HCT116 (cell line): ENCODE measurements at regions not wholly inside any gene's neighbourhood (a gene's known extent, or its start where the extent isn't known, plus 50 kb on each side); places are given as distances from the start of the nearest gene placed in this dataset.

Experiments used
- ATAC-seq: fragments of 200-7000 bp; cut with Tn5 transposase; 2 replicates; pipeline ENCODE4 v1.9.1; 2020; ENCODE audit warnings: mild to moderate bottlenecking, moderate library complexity
- BruUV-seq: library from RNA; stranded (reverse); fragments of 400-500 nt; replicated peaks from 2 replicates; lab custom pipeline; 2021; lab: Mats Ljungman, UMichigan
- CTCF ChIA-PET: fragments of 300-600 bp; sonication (Branson Sonifier 250); formaldehyde crosslinking; loops from one replicate; lab custom pipeline; 2021; ENCODE audit warnings: antibody characterized with exemption; lab: Charles Lee
- POLR2A ChIA-PET: fragments of 300-600, 350-600 bp; sonication (Branson Sonifier 250); formaldehyde crosslinking; loops from one replicate; lab custom pipeline; 2021; ENCODE audit warnings: antibody characterized with exemption; lab: Charles Lee
- RAD21 ChIA-PET, 2 experiments: fragments of 300-600 bp; sonication (Branson Sonifier 250); formaldehyde crosslinking; loops; one replicate each; lab custom pipeline; 2023; ENCODE audit warnings: low total read pairs in 2 of 2; ENCODE audit not compliant: uncharacterized antibody in 2 of 2, unreplicated experiment in 2 of 2, low non-redundant PET in 1 of 2; lab: Charles Lee
- DNase-seq: peaks from one replicate; pipeline ENCODE4 v3.0.0-alpha.2; 2010; ENCODE audit warnings: low read depth, low spot score
- H2AFZ ChIP-seq: fragments of 200-600 bp; shearing (Covaris generic), sonication (generic); 2 replicates; pipeline ENCODE4 v1.6.1; 2017; ENCODE audit warnings: low read depth, mixed run types, mixed read lengths, antibody characterized with exemption, low read length; ENCODE audit not compliant: poor library complexity, severe bottlenecking
- H3K27ac ChIP-seq: 2 replicates; pipeline ENCODE4 v1.5.1; 2012; ENCODE audit warnings: low read depth, low read length
- H3K27me3 ChIP-seq: fragments of 200-600 bp; sonication (generic); 2 replicates; pipeline ENCODE4 v1.6.1; 2016; ENCODE audit warnings: mixed run types, low read length, mixed read lengths; ENCODE audit not compliant: insufficient read depth
- H3K36me3 ChIP-seq, 2 experiments: fragments of 200-500 bp in 1 of 2; fragments of 200-600 bp in 1 of 2; sonication (Bioruptor generic) in 1 of 2; sonication (generic) in 1 of 2; 2 replicates each; pipeline versions ENCODE4 v1.5.1 to v1.6.1; 2014 to 2016; ENCODE audit warnings: low read length in 2 of 2, inconsistent platforms in 1 of 2, mixed read lengths in 1 of 2, mixed run types in 1 of 2; ENCODE audit not compliant: insufficient read depth in 2 of 2, control insufficient read depth in 1 of 2
- H3K4me1 ChIP-seq, 2 experiments: fragments of 200-600 bp in 1 of 2; sonication (generic) in 1 of 2; 2 replicates each; pipeline versions ENCODE4 v1.5.1 to v1.6.1; 2012 to 2017; ENCODE audit warnings: low read length in 2 of 2, inconsistent platforms in 1 of 2, mild to moderate bottlenecking in 1 of 2, mixed read lengths in 1 of 2, mixed run types in 1 of 2, moderate library complexity in 1 of 2; ENCODE audit not compliant: insufficient read depth in 2 of 2, control insufficient read depth in 1 of 2
- H3K4me2 ChIP-seq: fragments of 200-600 bp; sonication (generic); 2 replicates; pipeline ENCODE4 v1.6.1; 2017; ENCODE audit warnings: mixed run types, low read length, mixed read lengths
- H3K4me3 ChIP-seq, 2 experiments: fragments of 200-600 bp in 1 of 2; sonication (generic) in 1 of 2; replicated peaks in 1 of 2; 2 replicates each; pipeline ENCODE4 v1.5.1; 2011 to 2016; ENCODE audit warnings: low read length in 2 of 2, control low read depth in 1 of 2, low read depth in 1 of 2, mild to moderate bottlenecking in 1 of 2, mixed read lengths in 1 of 2, mixed run types in 1 of 2
- H3K79me2 ChIP-seq: fragments of 200-600 bp; sonication (generic); 2 replicates; pipeline ENCODE4 v1.6.1; 2017; ENCODE audit warnings: mild to moderate bottlenecking, mixed run types, low read length, moderate library complexity, mixed read lengths; ENCODE audit not compliant: insufficient read depth
- H3K9ac ChIP-seq: fragments of 200-600 bp; sonication (generic); 2 replicates; pipeline ENCODE4 v1.6.1; 2016; ENCODE audit warnings: low read length, mixed read lengths
- H3K9me2 ChIP-seq: fragments of 200-600 bp; sonication (generic), shearing (Covaris generic); 2 replicates; pipeline ENCODE4 v1.6.1; 2017; ENCODE audit warnings: mixed run types, mild to moderate bottlenecking, moderate library complexity; ENCODE audit not compliant: insufficient read depth
- H3K9me3 ChIP-seq, 2 experiments: fragments of 200-500 bp in 1 of 2; fragments of 200-600 bp in 1 of 2; sonication (Bioruptor generic) in 1 of 2; sonication (generic) in 1 of 2; 2 replicates each; pipeline ENCODE4 v1.6.1; 2014 to 2017; ENCODE audit warnings: low read length in 2 of 2, mixed read lengths in 2 of 2, inconsistent platforms in 1 of 2, low read depth in 1 of 2, mild to moderate bottlenecking in 1 of 2, mixed run types in 1 of 2, moderate library complexity in 1 of 2; ENCODE audit not compliant: control insufficient read depth in 1 of 2, insufficient read depth in 1 of 2
- H4K20me1 ChIP-seq: fragments of 200-600 bp; sonication (generic), shearing (Covaris generic); 2 replicates; pipeline ENCODE4 v1.6.1; 2017; ENCODE audit warnings: mixed run types, mild to moderate bottlenecking, moderate library complexity; ENCODE audit not compliant: insufficient read depth
- ATF3 ChIP-seq: IDR thresholded peaks from 2 replicates; pipeline ENCODE4 v1.6.1; 2012
- CBX3 ChIP-seq: IDR thresholded peaks from 2 replicates; pipeline ENCODE4 v1.6.1; 2012; ENCODE audit warnings: low read depth
- CEBPB ChIP-seq: IDR thresholded peaks from 2 replicates; pipeline ENCODE4 v1.6.1; 2012; ENCODE audit warnings: low read depth
- EGR1 ChIP-seq: IDR thresholded peaks from 2 replicates; pipeline ENCODE4 v1.6.1; 2012; ENCODE audit warnings: low read depth
- ELF1 ChIP-seq: IDR thresholded peaks from 2 replicates; pipeline ENCODE4 v1.6.1; 2012; ENCODE audit warnings: low read depth, borderline replicate concordance
- EZH2 ChIP-seq: fragments of 200-600 bp; sonication (generic); IDR thresholded peaks from 2 replicates; pipeline ENCODE4 v1.6.1; 2017; ENCODE audit warnings: antibody characterized with exemption, mixed run types
- EZH2phosphoT487 ChIP-seq: fragments of 200-600 bp; IDR thresholded peaks from 2 replicates; pipeline ENCODE4 v1.6.1; 2018; ENCODE audit warnings: antibody characterized with exemption, borderline replicate concordance
- JUND ChIP-seq: IDR thresholded peaks from 2 replicates; pipeline ENCODE4 v1.6.1; 2012
- POLR2AphosphoS5 ChIP-seq: IDR thresholded peaks from 2 replicates; pipeline ENCODE4 v1.6.1; 2011; ENCODE audit warnings: mild to moderate bottlenecking, low read depth, low read length, moderate library complexity
- RAD21 ChIP-seq: IDR thresholded peaks from 2 replicates; pipeline ENCODE4 v1.6.1; 2012; ENCODE audit warnings: low read depth, mild to moderate bottlenecking
- SIN3A ChIP-seq: IDR thresholded peaks from 2 replicates; pipeline ENCODE4 v1.6.1; 2012; ENCODE audit warnings: low read depth
- SP1 ChIP-seq: IDR thresholded peaks from 2 replicates; pipeline ENCODE4 v1.6.1; 2012; ENCODE audit warnings: low read depth
- SRF ChIP-seq: IDR thresholded peaks from 2 replicates; pipeline ENCODE4 v1.6.1; 2012; ENCODE audit warnings: low read depth
- TCF7L2 ChIP-seq: IDR thresholded peaks from 2 replicates; pipeline ENCODE4 v1.7.0; 2011; ENCODE audit warnings: borderline replicate concordance, inconsistent platforms; ENCODE audit not compliant: insufficient read depth, insufficient read length; ENCODE audit errors: extremely low read depth
- YY1 ChIP-seq: IDR thresholded peaks from 2 replicates; pipeline ENCODE4 v1.6.1; 2011; ENCODE audit warnings: low read length, low read depth, moderate library complexity, mild to moderate bottlenecking; ENCODE audit not compliant: insufficient replicate concordance; ENCODE audit errors: extremely low read depth
- ZFX ChIP-seq: fragments of 450-650 bp; IDR thresholded peaks from 2 replicates; pipeline ENCODE4 v1.6.1; 2017
- ZNF274 ChIP-seq: fragments of 200-500 bp; sonication (Bioruptor generic); IDR thresholded peaks from 2 replicates; pipeline ENCODE4 v1.6.1; 2014; ENCODE audit warnings: mild to moderate bottlenecking, low read depth, low read length, inconsistent platforms
- intact Hi-C: fragments of 100-400 bp; cut with micrococcal nuclease; formaldehyde crosslinking; loops from 2 replicates; pipeline ENCODE4 v1.10.0; 2022
- TF ChIP-seq, protein P1 (sequence below): IDR thresholded peaks from 2 replicates; pipeline ENCODE4 v1.6.1; 2012
- TF ChIP-seq, protein P2 (sequence below): IDR thresholded peaks from 2 replicates; pipeline ENCODE4 v1.6.1; 2011; ENCODE audit warnings: mild to moderate bottlenecking, low read length, moderate library complexity; ENCODE audit not compliant: insufficient replicate concordance; ENCODE audit errors: extremely low read depth
- TF ChIP-seq, protein P3 (sequence below), 3 experiments: fragments of 200-600 bp in 1 of 3; sonication (generic) in 1 of 3; IDR thresholded peaks in 2 of 3; conservative IDR thresholded peaks in 1 of 3; 2 replicates each; pipeline ENCODE4 v1.5.1; 2012 to 2017; ENCODE audit warnings: low read depth in 2 of 3, low read length in 2 of 3, antibody characterized with exemption in 1 of 3, borderline replicate concordance in 1 of 3, control low read depth in 1 of 3, mild to moderate bottlenecking in 1 of 3, mixed read lengths in 1 of 3, mixed run types in 1 of 3, moderate library complexity in 1 of 3; ENCODE audit not compliant: insufficient read depth in 1 of 3

DNA sequence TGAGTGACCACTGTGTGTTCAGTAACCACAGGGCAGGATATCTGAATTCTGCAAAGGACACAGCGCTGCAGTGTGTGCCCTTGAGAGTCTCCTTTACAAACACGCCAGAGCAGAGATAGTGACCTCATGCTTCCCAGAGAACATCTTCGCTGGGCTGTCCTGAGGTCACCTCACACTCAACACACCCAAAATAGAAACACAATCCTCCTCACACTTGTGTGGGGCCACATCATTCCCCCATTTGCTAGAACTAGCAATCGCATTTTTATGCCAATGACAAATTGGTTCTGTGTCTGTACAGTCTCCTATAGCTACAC, 140.1 kb upstream of the NRIP1 start:
- ChIA-PET CTCF (no interaction called here), RAD21 (no interaction called here), POLR2A (no interaction called here)
- Histone ChIP-seq H3K36me3 (no peaks in the 10 kb centered on the region), H4K20me1 (no peaks in the 10 kb centered on the region), H3K4me2 (no peak overlapping the region), H3K9ac (no peak overlapping the region), H3K9me3 (no peaks in the 10 kb centered on the region), H3K4me1 (peaks cover 0 to 11% of the 10 kb centered on the region in 2 experiments; a peak in 2 of 4 replicates), H3K27ac (no peak overlapping the region), H3K79me2 (no peaks in the 10 kb centered on the region), H2AFZ (no peak overlapping the region), H3K27me3 (no peaks in the 10 kb centered on the region), H3K9me2 (no peaks in the 10 kb centered on the region), H3K4me3 (no peak overlapping the region)
- BruUV-seq: no TSS peak
- intact Hi-C loops: no loop called here
- DNase-seq: no peak
- no peak for TF ChIP-seq CBX3
- TF ChIP-seq, protein P1, sequence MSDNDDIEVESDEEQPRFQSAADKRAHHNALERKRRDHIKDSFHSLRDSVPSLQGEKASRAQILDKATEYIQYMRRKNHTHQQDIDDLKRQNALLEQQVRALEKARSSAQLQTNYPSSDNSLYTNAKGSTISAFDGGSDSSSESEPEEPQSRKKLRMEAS: no peak
- TF ChIP-seq EZH2phosphoT487: no peak
- TF ChIP-seq ELF1: no peak
- TF ChIP-seq, protein P2, sequence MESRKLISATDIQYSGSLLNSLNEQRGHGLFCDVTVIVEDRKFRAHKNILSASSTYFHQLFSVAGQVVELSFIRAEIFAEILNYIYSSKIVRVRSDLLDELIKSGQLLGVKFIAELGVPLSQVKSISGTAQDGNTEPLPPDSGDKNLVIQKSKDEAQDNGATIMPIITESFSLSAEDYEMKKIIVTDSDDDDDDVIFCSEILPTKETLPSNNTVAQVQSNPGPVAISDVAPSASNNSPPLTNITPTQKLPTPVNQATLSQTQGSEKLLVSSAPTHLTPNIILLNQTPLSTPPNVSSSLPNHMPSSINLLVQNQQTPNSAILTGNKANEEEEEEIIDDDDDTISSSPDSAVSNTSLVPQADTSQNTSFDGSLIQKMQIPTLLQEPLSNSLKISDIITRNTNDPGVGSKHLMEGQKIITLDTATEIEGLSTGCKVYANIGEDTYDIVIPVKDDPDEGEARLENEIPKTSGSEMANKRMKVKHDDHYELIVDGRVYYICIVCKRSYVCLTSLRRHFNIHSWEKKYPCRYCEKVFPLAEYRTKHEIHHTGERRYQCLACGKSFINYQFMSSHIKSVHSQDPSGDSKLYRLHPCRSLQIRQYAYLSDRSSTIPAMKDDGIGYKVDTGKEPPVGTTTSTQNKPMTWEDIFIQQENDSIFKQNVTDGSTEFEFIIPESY: no peak
- TF ChIP-seq ATF3: no peak
- TF ChIP-seq EZH2: no peak
- TF ChIP-seq SRF: no peak
- no peak for TF ChIP-seq TCF7L2
- no peak for TF ChIP-seq SIN3A
- no peak for TF ChIP-seq ZNF274
- no peak for TF ChIP-seq RAD21
- no peak for TF ChIP-seq ZFX
- TF ChIP-seq CEBPB: no peak
- TF ChIP-seq, protein P3, sequence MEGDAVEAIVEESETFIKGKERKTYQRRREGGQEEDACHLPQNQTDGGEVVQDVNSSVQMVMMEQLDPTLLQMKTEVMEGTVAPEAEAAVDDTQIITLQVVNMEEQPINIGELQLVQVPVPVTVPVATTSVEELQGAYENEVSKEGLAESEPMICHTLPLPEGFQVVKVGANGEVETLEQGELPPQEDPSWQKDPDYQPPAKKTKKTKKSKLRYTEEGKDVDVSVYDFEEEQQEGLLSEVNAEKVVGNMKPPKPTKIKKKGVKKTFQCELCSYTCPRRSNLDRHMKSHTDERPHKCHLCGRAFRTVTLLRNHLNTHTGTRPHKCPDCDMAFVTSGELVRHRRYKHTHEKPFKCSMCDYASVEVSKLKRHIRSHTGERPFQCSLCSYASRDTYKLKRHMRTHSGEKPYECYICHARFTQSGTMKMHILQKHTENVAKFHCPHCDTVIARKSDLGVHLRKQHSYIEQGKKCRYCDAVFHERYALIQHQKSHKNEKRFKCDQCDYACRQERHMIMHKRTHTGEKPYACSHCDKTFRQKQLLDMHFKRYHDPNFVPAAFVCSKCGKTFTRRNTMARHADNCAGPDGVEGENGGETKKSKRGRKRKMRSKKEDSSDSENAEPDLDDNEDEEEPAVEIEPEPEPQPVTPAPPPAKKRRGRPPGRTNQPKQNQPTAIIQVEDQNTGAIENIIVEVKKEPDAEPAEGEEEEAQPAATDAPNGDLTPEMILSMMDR (IDR thresholded peaks at IDR 0.05 in 2 of 3, conservative IDR thresholded peaks at IDR 0.05 in 1 of 3; ENCODE audit: borderline replicate concordance in 1 of 3, insufficient read depth in 1 of 3, low read depth in 2 of 3, low read length in 2 of 3): no peak
- no peak for TF ChIP-seq EGR1
- TF ChIP-seq YY1: no peak
- TF ChIP-seq SP1: no peak
- no peak for TF ChIP-seq POLR2AphosphoS5
- TF ChIP-seq JUND: no peak
- TF ChIP-seq, all 23 proteins: peak for 0
- ATAC-seq: no peak
